GM18507 (cell line): ENCODE measurements at regions not wholly inside any gene's neighbourhood (a gene's known extent, or its start where the extent isn't known, plus 50 kb on each side); places are given as distances from the start of the nearest gene placed in this dataset.

Source experiments
- DNase-seq: peaks from one replicate; pipeline ENCODE4 v3.0.0; 2011; ENCODE audit warnings: low read depth; ENCODE audit not compliant: insufficient read length; ENCODE audit errors: extremely low spot score
- FAIRE-seq: peaks from 2 replicates; lab custom pipeline; 2011; peaks lifted over from hg19 to GRCh38; lab: Jason Lieb, UNC

DNA sequence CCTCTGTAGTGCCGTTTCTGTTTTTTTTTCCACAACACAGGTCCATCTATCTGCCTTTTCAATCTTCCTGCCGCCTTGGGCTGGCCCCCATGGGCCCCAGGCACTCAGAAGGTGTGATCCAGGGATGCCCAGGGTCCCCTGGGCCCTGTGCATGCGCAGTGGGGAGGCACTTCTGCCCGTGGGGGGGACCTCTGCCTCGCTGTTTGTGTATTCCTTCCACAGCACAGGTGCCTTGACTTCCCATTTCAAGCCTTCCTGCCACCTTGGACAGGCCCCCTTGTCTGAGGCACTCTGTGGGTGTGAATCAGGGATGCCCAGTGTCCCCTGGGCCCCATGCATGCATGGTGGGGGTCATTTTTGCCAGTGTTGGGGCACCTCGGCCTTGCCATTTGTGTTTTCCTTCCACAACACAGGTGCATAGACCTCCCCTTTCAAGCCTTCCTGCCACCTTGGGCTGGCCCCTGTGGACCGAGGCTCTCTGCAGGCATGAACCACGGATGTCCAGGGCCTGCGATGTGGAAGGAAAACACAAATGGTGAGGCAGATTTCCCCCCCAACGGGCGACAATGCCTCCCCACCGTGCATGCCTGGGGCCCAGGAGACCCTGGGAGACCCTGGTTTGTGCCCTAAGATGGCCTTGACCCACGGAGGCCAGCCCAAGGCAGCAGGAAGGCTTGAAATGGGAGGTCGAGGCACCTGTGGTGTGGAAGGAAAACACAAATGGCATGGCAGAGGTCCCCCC, 366.5 kb downstream of the ALG10 start:
- FAIRE-seq: no peak
- no peak for DNase-seq

DNA sequence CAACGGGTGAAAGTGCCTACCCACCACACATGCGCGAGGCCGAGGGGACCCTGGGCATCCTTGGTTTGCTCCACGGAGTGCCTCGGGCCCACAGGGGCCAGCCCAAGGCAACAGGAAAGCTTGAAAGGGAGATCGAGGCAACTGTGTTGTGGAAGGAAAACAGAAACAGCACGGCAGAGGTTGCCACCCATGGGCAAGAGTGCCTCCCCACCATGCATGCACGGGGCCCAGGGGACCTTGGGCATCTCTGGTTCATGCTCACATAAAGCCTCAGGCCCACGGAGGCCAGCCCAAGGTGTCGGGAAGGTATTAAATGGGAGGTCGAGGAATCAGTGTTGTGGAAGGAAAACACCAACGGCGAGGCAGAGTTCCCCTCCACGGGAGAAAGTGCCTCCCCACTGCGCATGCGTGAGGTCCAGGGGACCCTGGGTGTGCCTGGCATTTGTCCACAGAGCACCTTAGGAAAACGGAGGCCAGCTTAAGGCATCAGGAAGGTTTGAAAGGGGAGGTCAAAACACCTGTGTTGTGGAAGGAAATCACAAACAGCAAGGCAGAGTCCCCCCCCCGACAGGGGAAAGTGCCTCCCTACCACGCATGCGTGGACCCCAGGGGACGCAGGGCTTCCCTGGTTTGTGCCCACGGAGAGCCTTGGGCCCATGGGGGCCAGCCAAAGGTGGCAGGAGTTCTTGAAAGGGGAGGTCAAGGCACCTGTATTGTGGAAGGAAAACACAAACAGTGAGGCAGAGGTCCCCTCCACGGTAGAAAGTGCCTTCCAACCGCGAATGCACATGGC, 367.3 kb downstream of the ALG10 start:
- FAIRE-seq: no peak
- no peak for DNase-seq

DNA sequence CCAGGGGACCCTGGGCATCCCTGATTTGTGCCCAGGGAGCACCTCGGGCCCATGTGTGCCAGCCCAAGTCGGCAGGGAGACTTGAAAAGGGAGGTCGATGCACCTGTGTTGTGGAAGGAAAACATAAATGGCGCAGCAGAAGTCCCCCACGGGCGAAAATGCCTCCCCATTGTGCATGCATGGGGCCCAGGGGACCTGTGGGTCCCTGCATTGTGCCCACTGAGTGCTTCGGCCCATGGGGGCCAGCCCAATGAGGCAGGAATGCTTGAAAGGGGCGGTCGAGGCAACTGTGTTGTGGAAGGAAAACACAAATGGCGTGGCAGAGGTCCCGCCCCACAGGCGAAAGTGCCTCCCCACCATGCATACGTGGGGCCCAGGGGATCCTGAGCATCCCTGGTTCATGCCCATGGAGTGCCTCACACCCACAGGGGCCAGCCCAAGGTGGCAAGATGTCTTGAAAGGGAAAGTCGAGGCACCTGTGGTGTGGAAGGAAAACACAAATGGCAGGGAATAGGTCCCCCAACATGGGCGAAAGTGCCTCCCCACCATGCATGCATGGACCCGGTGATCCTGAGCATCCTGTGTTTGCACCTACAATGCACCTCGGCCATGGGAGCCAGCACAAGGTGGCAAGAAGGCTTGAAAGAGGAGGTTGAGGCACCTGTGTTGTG, 368.0 kb downstream of the ALG10 start:
- DNase-seq (no peak), FAIRE-seq (no peak)

DNA sequence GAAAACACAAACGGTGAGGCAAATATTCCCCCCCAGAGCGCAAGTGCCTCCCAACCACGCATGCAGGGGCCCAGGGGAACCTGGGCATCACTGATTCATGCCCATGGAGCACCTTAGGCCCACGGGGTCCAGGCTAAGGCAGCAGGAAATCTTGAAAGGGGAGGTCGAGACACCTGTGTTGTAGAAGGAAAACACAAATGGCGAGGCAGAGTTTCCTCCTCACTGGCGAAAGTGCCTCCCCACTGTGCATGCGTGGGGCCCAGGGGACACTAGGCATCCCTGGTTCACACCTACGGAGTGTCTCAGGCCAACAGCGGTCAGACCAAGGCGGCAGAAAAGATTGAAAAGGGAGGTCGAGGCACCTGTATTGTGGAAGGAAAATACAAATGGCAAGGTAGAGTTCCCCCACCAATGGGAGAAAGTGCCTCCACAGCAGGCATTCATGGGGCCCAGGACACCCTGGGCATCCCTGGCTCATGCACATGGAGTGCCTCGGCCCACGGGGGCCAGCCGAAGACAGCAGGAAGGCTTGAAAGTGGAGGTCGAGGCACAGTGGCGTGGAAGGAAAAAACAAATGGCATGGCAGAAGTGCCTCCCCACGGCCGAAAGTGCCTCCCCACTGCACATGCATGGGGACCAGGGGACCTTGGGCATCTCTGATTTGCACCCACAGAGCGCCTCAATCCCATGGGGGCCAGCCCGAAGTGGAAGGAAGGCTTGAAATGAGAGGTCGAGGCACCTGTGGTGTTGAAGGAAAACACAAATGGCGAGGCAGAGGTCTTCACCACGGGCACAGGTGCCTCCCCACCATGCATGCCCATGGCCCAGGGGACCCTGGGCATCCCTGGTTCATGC, 368.8 kb downstream of the ALG10 start:
- no peak for DNase-seq
- no peak for FAIRE-seq

DNA sequence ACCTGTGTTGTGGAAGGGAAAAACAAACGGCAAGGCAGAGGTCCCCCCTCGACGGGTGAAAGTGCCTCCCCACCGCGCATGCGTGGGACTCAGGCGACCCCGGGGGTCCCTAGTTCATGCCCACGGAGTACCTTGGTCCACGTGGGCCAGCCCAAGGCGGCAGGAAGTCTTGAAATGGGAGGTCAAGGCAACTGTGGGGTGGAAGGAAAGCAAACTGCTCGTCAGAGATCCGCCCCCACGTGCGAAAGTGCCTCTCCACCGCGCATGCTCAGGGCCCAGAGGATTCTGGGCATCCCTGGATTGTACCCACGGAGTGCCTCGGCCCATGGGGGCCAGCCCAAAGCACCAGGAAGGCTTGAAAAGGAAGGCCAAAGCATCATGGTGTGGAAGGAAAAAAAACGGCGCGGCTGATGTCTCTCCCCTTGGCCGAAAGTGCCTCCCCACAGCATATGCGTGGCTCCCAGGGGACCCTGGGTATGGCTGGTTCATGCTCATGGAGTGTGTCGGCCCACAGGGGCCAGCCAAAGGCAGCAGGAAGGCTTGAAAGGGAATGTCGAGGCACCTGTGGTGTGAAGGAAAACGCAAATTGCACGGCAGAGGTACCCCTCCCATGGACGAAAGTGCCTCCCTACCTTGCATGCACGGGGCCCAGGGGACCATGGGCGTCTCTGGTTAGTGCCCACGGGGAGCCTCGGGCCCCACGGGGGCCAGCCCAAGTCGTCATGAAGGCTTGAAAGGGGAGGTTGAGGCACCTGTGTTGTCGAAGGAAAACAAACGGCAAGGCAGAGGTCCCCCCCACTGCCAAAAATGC, 369.7 kb downstream of the ALG10 start:
- no peak for DNase-seq
- no peak for FAIRE-seq

DNA sequence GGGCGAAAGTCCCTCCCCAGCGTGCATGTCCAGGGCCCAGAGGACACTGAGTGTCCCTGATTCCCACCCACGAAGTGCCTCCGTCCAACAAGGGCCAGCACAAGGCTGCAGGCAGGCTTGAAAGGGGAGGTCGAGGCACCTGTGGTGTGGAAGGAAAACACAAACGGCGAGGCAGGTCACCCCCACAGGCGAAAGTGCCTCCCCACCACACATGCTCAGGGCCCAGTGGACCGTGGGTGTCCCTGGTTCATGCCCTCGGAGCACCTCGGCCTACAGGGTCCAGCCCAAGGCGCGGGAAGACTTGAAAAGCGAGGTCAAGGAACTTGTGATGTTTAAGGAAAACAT, 370.4 kb downstream of the ALG10 start:
- FAIRE-seq: no peak
- no peak for DNase-seq

DNA sequence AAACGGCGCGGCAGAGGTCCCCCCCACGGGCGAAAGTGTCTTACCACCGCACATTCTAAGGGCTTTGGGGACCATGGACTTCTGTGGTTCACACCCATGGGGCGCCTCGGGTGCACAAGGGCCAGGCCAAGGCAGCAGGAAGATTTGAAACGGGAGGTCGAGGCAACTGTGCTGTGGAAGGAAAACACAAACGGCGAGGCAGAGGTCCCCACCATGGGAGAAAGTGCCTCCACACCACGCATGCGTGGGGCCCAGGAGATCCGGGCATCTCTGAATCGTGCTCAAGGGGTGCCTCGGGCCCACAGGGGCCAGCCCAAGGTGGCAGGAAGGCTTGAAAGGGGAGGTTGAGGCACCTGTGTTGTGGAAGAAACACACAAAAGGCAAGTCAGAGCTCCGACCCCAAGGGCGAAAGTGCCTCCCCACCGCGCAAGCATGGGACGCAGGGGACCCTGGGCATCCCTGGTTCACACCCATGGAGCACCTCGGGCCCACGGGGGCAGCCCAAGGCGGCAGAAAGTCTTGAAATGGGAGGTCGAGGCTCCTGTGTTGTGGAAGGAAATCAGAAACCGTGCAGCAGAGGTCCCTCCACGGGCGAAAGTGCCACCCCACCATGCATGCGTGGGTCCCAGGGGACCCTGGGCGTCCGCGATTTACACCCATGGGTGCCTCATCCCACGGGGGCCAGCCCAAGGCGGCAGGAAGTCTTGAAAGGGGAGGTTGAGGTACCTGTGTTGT, 371.0 kb downstream of the ALG10 start:
- FAIRE-seq (no peak), DNase-seq (no peak)

DNA sequence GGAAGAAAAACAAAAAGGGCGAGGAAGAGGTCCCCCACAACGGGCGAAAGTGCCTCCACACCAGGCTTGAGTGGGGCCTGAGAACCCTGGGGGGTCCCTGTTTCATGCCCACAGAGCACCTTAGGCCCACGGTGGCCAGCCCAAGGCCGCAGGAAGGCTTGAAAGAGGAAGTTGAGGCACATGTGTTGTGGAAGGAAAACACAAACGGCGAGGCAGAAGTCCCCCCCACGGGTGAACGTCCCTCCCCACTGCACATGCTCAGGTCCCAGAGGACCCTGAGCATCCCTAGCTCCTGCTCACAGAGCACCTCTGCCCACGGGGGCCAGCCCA, 371.5 kb downstream of the ALG10 start:
- FAIRE-seq (no peak), DNase-seq (no peak)

DNA sequence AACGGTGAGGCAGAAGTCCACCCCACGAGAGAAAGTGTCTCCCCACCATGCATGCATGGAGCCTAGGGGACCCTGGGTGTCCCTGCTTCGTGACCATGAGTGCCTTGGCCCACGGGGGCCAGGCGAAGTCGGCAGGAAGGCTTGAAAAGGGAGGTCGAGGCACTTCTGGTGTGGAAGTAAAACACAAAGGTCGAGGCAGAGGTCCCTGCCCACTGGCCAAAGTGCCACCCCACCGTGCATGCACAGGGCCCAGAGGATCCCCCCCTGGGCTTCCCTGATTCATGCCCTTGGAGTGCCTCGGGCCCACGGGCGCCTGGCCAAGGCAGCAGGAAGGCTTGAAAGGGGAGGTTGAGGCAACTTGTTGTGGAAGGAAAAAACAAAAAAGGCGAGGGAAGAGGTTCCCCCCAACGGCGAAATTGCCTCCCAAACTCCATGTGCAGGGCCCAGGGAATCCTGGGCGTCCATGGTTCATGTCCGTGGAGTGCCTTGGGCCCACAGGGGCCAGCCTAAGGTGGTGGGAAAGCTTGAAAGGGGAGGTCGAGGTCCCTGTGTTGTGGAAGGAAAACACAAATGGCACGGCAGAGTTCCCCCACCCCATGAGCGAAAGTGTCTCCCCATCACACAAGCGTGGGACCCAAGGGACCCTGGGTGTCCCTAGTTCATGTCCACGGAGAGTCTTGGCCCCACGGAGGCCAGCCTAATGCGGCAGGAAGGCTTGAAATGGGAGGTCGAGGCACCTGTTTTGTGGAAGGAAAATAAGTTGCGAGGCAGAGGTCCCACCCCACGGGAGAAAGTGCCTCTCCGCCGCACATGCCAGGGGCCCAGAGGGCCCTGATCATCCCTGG, 372.1 kb downstream of the ALG10 start:
- FAIRE-seq (no peak), DNase-seq (no peak)

DNA sequence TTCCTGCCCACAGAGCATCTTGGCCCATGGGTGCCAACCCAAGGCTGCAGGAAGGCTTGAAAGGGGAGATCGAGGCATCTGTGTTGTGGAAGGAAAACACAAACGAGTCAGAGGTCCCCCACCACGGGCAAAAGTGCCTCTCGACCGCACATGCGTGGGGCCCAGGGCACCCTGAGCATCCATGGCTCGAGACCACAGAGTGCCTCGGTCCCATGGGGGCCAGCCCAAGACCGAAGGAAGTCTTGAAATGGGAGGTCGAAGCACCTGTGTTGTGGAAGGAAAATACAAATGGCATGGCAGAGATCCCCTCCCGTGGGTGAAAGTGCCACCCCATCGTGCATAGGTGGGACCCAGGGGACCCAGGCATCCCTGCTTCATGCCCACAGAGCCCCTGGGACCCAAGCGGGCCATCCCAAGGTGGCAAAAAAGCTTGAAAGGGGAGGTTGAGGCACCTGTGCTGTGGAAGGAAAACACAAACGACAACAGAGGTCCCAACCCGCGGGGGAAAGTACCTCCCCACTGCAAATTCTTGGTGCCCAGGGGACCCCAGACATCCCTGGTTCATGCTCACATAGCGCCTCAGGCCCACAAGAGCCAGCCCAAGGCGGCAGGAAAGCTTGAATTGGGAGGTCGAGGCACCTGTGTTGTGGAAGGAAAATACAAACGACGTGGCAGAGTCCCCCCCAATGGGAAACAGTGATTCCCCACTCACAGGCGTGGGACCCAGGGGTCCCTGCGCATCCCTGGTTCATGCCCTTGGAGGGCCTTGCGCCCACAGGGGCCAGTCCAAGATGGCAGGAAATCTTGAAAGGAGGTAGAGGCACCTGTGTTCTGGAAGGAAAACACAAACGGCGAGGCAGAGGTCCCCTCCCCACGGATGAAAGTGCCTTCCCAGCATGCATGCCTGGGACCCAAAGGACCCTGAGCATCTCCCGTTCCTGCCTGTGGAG, 373.0 kb downstream of the ALG10 start:
- no peak for DNase-seq
- FAIRE-seq: no peak

DNA sequence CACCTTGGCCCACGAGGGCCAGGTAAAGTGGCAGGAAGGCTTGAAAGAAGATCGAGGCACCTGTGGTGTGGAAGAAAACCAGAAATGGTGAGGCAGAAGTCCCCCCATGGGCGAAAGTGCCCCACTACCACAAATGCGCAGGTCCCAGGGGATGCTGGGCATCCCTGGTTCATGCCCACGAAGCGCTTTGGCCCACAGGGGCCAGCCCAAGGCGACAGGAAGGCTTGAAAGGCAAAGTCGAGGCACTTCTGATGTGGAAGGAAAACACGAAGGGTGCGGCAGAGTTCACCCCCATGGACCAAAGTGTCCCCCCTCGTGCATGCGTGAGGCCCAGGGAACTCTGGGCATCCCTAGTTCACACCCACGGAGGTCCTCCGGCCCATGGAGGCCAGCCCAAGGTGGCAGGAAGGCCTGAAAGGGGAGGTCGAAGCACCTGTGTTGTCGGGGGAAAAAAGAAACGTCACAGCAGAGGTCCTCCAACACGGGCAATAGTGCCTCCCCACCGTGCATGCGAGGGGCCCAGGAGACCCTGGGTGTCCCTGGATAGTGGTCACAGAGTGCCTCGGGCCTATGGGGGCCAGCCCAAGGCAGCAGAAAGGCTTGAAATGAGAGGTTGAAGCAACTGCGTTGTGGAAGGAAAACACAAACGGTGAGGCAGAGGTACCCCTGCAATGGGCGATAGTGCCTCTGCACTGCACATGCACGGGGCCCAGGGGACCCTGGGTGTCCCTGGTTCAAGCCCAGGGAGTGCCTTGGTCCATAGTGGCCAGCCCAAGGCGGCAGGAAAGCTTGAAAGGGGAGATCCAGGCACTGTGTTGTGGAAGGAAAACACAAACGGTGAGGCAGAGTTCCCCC, 373.9 kb downstream of the ALG10 start:
- FAIRE-seq: no peak
- DNase-seq: no peak

DNA sequence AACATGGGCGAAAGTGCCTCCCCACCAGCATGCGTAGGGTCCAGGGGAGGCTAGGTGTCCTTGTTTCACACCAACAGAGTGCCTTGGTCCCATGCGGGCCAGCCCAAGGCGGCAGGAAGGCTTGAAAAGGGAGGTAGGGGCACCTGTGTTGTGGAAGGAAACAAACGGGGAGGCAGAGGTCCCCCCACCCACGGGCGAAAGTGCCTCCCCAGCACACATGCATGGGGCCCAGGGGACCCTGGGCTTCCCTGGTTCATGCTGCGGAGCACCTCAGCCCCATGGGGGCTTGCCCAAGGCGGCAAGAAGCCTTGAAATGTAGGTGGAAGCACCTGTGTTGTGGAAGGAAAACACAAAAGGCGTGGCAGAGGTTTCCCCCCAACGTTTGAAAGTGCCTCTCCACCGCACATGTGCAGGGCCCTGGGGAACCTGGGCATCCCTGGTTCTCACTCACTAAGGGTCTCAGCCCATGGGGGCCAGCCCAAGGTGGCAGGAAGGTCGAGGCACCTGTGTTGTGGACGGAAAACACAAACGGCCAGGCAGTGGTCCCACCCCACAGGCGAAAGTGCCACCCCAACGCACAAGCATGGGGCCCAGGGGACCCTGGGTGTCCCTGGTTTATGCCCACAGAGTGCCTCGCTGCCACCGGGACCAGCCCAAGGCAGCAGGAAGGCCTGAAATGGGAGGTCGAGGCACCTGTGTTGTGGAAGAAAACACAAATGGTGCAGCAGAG, 374.7 kb downstream of the ALG10 start:
- DNase-seq: no peak
- FAIRE-seq: no peak

DNA sequence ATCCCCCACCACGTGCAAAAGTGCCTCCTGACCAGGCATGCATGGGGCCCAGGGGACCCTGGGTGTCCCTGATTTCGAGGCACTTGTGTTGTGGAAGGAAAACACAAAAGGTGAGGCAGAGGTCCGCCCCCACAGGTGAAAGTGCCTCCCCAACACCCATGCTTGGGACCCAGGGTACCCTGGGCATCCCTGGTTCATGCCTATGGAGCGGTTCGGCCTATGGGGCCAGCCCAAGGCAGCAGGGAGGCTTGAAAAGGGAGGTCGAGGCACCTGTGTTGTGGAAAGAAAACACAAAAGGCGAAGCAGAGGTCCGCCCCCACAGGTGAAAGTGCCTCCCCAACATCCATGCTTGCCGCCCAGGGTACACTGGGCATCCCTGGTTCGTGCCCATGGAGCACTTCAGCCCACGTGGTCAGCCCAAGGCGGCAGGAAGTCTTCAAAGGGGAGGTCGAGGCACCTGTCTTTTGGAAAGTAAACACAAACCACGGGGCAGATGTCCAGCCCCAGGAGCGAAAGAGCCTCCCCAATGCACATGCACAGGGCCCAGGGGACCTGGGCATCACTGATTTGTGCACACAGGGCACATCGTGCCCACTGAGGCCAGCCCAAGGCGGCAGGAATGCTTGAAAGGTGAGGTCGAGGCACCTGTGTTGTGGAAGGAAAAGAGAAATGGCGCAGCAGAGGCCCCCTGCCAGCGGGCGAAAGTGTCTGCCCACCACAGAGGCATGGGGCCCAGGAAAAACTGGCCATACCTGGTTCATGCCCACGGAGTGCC, 375.5 kb downstream of the ALG10 start:
- FAIRE-seq: no peak
- DNase-seq: no peak

DNA sequence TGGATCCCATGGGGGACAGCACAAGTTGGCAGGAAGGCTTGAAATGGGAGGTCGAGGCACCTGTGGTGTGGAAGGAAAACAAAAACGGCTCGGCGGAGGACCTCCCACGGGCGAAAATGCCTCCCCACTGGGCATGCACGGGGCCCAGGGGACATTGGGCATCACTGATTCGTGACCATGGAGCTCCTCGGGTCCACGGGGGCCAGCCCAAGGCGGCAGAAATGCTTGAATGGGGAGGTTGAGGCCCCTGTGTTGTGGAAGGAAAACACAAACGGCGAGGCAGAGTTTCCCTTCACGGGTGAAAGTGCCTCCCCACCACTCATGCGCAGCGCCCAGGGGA, 376.0 kb downstream of the ALG10 start:
- DNase-seq (no peak), FAIRE-seq (no peak)
